OCI-LY3 (cell line): ENCODE measurements at regions not wholly inside any gene's neighbourhood (a gene's known extent, or its start where the extent isn't known, plus 50 kb on each side); places are given as distances from the start of the nearest gene placed in this dataset.

Source experiments
- H2AFZ ChIP-seq: fragments of 200-600, 300-600 bp; shearing (Covaris generic); 2 replicates; pipeline ENCODE4 v1.6.0; 2014; ENCODE audit warnings: antibody characterized with exemption, low read depth, low read length
- H3K27ac ChIP-seq: fragments of 200-600, 300-600 bp; sonication (generic); 2 replicates; pipeline ENCODE4 v1.5.1; 2014; ENCODE audit warnings: mild to moderate bottlenecking, low read length, moderate library complexity, mixed read lengths
- H3K27me3 ChIP-seq: fragments of 200-600, 300-600 bp; sonication (generic); 2 replicates; pipeline ENCODE4 v1.6.1; 2014; ENCODE audit warnings: low read depth, low read length, mixed read lengths
- H3K36me3 ChIP-seq: fragments of 200-600, 300-600 bp; sonication (generic); replicated peaks from 2 replicates; pipeline ENCODE3; 2014; ENCODE audit warnings: low read depth, low read length, mixed read lengths
- H3K4me1 ChIP-seq: fragments of 300-600, 200-600 bp; sonication (generic); 2 replicates; pipeline ENCODE4 v1.6.1; 2014; ENCODE audit warnings: low read length, mixed read lengths
- H3K4me2 ChIP-seq: fragments of 200-600, 300-600 bp; sonication (generic); 2 replicates; pipeline ENCODE4 v1.6.1; 2014; ENCODE audit warnings: low read length, mixed read lengths
- H3K4me3 ChIP-seq: fragments of 300-600, 200-600 bp; sonication (generic); 2 replicates; pipeline ENCODE4 v1.5.1; 2014; ENCODE audit warnings: antibody characterized with exemption, mild to moderate bottlenecking, low read length, moderate library complexity
- H3K79me2 ChIP-seq: fragments of 300-600, 200-600 bp; shearing (Covaris generic); 2 replicates; pipeline ENCODE4 v1.6.1; 2014; ENCODE audit warnings: mild to moderate bottlenecking, low read length, mixed read lengths
- H3K9ac ChIP-seq: fragments of 300-600, 200-600 bp; shearing (Covaris generic); 2 replicates; pipeline ENCODE4 v1.6.0; 2014; ENCODE audit warnings: mild to moderate bottlenecking, low read length, moderate library complexity
- H3K9me3 ChIP-seq: fragments of 200-600, 300-600 bp; shearing (Covaris generic); 2 replicates; pipeline ENCODE4 v1.6.1; 2014; ENCODE audit warnings: low read length, mixed read lengths; ENCODE audit not compliant: insufficient read depth
- H4K20me1 ChIP-seq: fragments of 200-600, 300-600 bp; sonication (generic); 2 replicates; pipeline ENCODE4 v1.6.1; 2016; ENCODE audit warnings: low read length, mixed read lengths; ENCODE audit not compliant: insufficient read depth
- CTCF ChIP-seq: fragments of 200-600, 300-600 bp; sonication (generic); IDR thresholded peaks from 2 replicates; pipeline ENCODE4 v1.5.1; 2014; ENCODE audit warnings: antibody characterized with exemption, low read length, low read depth
- EZH2phosphoT487 ChIP-seq: fragments of 200-600 bp; shearing (Covaris generic); IDR thresholded peaks from 2 replicates; pipeline ENCODE4 v1.6.1; 2018; ENCODE audit warnings: antibody characterized with exemption, mixed run types, low read depth

- H3K27me3 ChIP-seq: no peaks in the 10 kb centered on the region
- H3K79me2 ChIP-seq: no peaks in the 10 kb centered on the region
- no peaks in the 10 kb centered on the region for H3K36me3 ChIP-seq
- H3K27ac ChIP-seq: no peak overlapping the region
- TF ChIP-seq EZH2phosphoT487: no peak
- H3K4me1 ChIP-seq: no peaks in the 10 kb centered on the region
- H3K9ac ChIP-seq: no peak overlapping the region
- H3K4me3 ChIP-seq: no peak overlapping the region
- H3K4me2 ChIP-seq: no peak overlapping the region
- no peak overlapping the region for H2AFZ ChIP-seq
- H4K20me1 ChIP-seq: no peaks in the 10 kb centered on the region; the same call in 1 of the 2 replicates
- no peaks in the 10 kb centered on the region for H3K9me3 ChIP-seq
These were observed 114.4 kb downstream of the DMRTA2 start for GRCh38 chr1:50308878-50309277.

- H3K36me3 ChIP-seq: no peaks in the 10 kb centered on the region
- H3K4me1 ChIP-seq: no peaks in the 10 kb centered on the region
- H3K27me3 ChIP-seq: no peaks in the 10 kb centered on the region
- H3K4me3 ChIP-seq: no peak overlapping the region
- H3K27ac ChIP-seq: no peak overlapping the region
- TF ChIP-seq EZH2phosphoT487: no peak
- TF ChIP-seq CTCF: no peak
- no peak overlapping the region for H2AFZ ChIP-seq
- H3K79me2 ChIP-seq: no peaks in the 10 kb centered on the region
- H3K9me3 ChIP-seq: no peaks in the 10 kb centered on the region
- no peaks in the 10 kb centered on the region; the same call in 1 of the 2 replicates for H4K20me1 ChIP-seq
- H3K4me2 ChIP-seq: no peak overlapping the region
- no peak overlapping the region for H3K9ac ChIP-seq
These were observed 117.4 kb downstream of the DMRTA2 start for GRCh38 chr1:50305808-50306207.

- TF ChIP-seq EZH2phosphoT487: no peak
- TF ChIP-seq CTCF: no peak
- Histone ChIP-seq H2AFZ (no peak overlapping the region), H3K4me3 (no peak overlapping the region), H3K27me3 (no peaks in the 10 kb centered on the region), H3K4me1 (no peaks in the 10 kb centered on the region), H3K9ac (no peak overlapping the region), H3K36me3 (no peaks in the 10 kb centered on the region), H3K79me2 (no peaks in the 10 kb centered on the region), H3K9me3 (no peaks in the 10 kb centered on the region), H3K4me2 (no peak overlapping the region), H4K20me1 (no peaks in the 10 kb centered on the region), H3K27ac (no peak overlapping the region)
These were observed 122.9 kb downstream of the DMRTA2 start for GRCh38 chr1:50300297-50300696.

GRCh38 chr1:50295566-50295965 lies 127.7 kb downstream of the DMRTA2 start:
- no peak for TF ChIP-seq CTCF
- TF ChIP-seq EZH2phosphoT487: no peak
- Histone ChIP-seq H3K9ac (no peak overlapping the region), H2AFZ (no peak overlapping the region), H3K27ac (no peak overlapping the region), H3K79me2 (no peaks in the 10 kb centered on the region), H3K4me1 (no peaks in the 10 kb centered on the region), H3K36me3 (no peaks in the 10 kb centered on the region), H3K27me3 (no peaks in the 10 kb centered on the region), H3K9me3 (no peaks in the 10 kb centered on the region), H3K4me2 (no peak overlapping the region), H3K4me3 (no peak overlapping the region), H4K20me1 (no peaks in the 10 kb centered on the region)

- Histone ChIP-seq H4K20me1 (no peaks in the 10 kb centered on the region), H3K9ac (no peak overlapping the region), H3K27me3 (no peaks in the 10 kb centered on the region), H3K4me3 (no peak overlapping the region), H3K4me2 (no peak overlapping the region), H3K4me1 (no peaks in the 10 kb centered on the region), H3K27ac (no peak overlapping the region), H3K79me2 (no peaks in the 10 kb centered on the region), H2AFZ (no peak overlapping the region), H3K36me3 (no peaks in the 10 kb centered on the region), H3K9me3 (no peaks in the 10 kb centered on the region)
- TF ChIP-seq CTCF: no peak
- no peak for TF ChIP-seq EZH2phosphoT487
These were observed 131.0 kb downstream of the DMRTA2 start for GRCh38 chr1:50292276-50292675.
